GM18867 (cell line): ENCODE measurements at regions not wholly inside any gene's neighbourhood (a gene's known extent, or its start where the extent isn't known, plus 50 kb on each side); places are given as distances from the start of the nearest gene placed in this dataset.
A peak's percentile ranks its signal among the peaks of the same experiment; 100 is the strongest.

Experiments used
- ATAC-seq: cut with Tn5 transposase; IDR thresholded peaks from one replicate; pipeline ENCODE4 v1.9.1; 2021; ENCODE audit warnings: mild to moderate bottlenecking, moderate library complexity; ENCODE audit not compliant: unreplicated experiment

DNA sequence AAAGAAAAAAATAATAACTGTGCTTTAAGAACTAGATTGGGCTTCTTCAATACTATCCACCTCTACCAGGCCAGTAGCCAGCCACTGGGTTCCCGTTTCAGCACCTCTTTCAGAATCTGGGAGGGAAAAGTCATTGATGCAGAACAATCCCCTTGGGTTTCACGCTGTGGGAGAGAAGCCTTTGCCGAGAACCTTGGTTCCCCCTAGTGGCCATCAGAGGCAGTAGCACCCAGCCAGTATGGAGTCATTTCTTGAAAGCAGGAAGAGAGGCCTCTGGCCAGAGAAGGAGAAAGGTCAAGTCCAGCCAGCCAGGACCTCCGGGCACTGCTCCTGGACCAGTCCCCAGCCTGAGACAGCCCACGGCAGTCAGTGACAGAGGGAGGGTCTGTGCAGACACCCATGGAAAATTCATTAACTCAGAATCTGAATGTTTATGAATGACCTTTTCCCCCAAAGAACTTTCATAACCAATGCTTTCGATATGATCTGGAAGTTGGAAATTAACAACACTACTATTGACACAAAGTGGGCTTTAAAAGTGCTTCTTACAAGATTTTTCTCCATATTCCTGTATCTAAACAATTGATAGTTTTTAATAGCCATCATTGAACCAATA is 51.2 kb upstream of the CDH5 start:
- peak; percentile 98 for ATAC-seq

DNA sequence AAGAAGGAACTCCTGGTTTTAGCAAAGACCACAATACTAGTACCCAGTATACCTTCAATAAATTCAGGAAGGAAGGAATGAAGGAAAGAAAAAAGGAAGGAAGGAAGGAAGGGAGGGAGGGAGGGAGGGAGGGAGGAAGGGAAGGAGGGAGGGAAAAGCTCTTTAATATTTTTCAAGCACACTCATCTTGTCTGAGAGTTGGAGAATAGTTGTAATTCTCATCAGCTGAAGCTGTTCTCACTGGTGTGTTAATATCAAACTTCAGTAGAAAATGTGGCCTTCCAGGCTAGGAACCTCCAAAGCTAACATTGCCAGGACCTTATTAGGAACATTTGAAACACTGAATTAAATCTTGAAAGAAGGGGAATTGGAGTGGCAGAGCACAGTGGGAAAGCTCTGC is 55.2 kb upstream of the CDH5 start:
- no peak for ATAC-seq

GRCh38 chr16:66309215-66309807 is 57.2 kb upstream of the CDH5 start:
- no peak for ATAC-seq

- no peak for ATAC-seq
Measured at GRCh38 chr16:66308096-66308495, 58.4 kb upstream of the CDH5 start.

DNA sequence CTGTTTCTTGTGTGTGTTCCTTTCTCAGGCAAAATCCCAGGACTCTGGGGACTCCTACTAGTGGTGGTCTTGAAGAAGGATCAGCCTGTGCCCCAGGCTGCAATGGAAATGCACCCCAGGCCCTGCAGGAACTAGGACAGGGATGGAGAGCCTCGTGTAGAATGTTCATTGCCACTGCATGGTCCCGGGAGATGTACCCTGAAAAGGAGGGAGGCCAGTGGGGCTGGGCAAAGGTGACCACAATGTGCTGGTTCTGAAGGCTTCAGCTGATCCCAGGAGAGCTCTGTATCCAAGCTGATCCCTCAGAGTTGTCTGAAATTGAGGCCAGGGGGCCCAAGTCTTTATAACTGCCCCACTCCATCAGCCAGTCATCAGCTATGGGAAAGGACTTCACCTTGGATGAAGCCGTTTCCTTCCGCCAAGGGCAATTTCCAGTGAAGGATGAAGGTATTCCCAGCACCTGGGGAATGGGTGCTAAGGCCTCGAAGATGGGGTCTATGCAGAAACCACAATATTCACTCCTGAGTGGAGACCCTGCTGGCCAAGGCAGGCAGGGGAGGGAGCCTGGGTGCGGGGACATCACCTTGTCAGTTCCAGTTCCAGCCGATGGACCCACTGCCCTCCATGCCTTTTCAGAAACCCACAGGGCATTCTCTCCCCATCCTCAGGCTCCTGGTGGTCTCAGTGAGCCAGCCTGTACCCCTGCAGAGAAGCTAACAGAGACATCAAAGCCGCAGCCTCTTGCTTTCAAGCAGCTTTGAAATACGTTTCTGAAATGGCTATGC is 59.9 kb upstream of the CDH5 start:
- no peak for ATAC-seq

DNA sequence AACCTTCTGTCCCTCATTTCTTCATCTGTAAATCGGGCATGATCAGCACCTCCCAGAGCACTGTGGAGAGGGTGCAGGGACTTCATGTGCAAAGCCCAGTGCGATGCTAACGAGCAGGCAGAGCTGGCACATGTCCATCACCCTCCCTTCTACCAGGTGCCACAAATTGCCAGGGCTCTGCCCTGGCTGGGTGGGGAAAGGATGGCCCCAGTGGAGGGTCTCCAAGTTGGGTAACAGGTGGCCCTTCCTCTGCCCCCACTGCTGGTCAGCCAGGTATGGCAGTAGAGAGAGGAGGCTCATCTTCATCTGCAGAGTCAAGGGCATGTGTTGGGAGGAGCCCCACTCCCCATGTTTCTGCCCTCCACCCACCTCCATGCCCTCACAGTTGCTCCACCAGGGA is 61.5 kb upstream of the CDH5 start:
- ATAC-seq, result no peak

DNA sequence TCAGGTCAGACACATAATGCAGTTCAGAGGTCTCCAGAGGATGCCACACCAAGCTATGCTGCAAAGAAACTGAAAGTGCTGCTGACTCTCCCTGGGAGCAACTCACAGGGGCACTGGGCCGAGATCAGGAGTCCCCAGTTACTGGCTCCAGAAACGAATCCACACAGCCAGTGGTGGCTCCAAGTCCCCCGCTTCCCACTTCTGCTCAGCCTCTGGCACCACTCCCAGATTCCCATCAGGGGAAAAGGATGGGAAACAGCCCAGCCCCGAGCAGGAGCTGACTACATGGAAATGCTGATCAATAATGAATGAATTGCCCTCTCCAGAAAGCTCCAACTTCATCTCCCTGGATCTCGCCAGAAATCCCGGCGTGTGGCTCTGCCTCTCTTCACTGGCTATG is 62.3 kb upstream of the CDH5 start:
- ATAC-seq, result no peak

DNA sequence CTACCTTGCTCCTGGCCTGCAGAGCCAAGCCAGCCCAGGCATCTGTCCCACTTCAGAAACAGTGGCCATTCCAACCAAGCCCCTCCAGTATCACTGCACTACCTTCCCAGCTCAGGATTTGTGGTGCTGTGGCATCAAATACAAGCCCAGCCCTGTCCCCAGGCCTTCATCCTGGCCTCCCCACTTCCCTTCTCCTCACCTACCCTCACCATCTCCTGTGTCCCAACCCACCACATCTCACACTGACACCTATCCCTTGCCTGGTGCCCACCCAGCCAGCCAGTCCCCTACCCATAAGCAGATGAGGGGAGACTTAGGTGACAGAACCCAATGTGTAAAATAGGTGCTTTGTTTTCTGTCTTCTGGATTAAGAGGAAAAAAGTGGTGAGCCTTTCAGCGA is 66.0 kb upstream of the CDH5 start:
- ATAC-seq, result no peak

- ATAC-seq, result no peak
Measured at GRCh38 chr16:66300037-66300436, 66.5 kb upstream of the CDH5 start.

GRCh38 chr16:66299349-66299748 is 67.1 kb upstream of the CDH5 start:
- ATAC-seq, result no peak

DNA sequence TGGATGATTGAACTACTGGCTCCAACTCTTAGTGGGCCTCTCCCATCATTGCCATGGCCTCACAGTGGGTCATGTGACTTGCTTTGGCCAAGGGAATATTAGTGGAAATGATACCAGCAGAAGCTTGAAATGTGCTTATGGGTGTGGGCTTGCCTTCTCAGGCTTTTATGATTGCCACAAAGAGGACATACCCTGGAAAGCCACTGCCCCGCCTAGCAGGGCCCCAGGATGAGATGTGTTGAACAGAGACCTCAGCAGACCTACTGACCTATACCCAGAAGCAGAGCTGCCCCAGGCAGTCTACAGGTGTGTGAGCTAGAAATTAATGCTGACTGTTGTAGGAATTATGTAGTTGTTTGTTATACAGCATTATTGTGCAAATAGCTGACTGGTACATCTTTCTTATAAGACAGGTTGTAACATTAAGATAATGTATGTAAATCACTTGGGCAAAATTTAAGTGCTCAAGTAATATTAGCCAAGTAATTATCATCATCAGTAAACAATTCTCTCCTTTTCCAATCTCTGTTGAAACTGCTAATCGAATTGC is 67.8 kb upstream of the CDH5 start:
- no peak for ATAC-seq

- no peak for ATAC-seq
Measured at GRCh38 chr16:66298006-66298405, 68.5 kb upstream of the CDH5 start.

- ATAC-seq, result no peak
Measured at GRCh38 chr16:66296591-66296990, 69.9 kb upstream of the CDH5 start.

DNA sequence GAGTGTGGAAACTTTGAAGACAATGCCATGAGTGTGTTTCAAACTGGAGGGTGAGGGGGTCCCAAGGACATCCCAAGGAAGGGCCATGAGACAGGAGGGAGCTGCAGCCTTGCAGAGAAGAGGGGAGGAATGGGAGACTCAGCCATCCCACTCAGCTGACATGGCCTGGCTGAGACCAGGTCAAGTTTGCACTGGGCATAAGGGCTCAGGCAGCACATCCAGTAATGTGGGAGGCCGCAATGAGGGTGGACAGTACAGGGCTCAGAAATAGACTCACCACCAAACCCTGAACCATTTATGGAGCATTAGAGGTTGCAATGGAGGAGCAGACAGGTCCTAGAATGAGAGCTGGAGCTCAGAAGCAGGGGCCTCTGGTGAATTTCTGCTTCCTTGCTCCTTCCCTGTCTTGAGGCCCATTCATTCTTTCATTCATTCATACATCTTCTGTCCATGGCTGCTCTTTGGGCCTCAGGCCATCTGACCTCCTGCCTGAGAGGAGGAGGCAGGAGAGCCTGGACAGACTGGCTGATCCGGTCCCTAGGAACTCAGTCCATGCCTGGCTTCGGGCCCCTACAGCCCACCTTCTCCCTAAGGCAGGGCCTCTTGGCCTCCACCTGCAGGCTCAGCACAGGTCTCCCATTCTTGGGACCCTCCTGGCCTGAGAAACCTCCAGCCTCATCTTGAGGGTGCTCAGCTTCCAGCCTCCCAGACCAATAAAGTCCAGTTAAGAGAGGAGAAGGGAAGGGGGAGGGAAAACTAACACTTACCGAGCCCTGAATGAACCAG is 70.5 kb upstream of the CDH5 start:
- no peak for ATAC-seq

DNA sequence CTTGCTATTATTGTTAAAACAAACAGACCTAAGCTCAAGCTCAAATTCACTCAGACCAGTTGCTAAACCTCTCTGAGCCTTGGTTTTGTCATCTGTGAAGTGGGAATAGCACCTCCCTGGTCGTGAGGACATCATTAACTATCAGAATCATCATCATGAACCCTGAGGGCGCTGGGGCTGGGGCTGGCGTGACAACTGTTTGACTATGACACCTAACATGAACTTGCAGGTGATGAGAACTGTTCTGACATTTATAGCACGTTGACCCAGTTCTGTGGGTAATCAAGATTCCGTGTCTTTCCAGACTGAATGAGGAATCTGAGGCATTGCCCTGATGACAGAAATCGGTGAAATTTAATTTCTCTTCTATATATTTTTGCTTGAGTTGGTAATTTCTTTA is 71.3 kb upstream of the CDH5 start:
- ATAC-seq, result no peak

GRCh38 chr16:66294507-66294906 is 72.0 kb upstream of the CDH5 start:
- no peak for ATAC-seq

- ATAC-seq, result no peak
Measured at GRCh38 chr16:66293932-66294331, 72.6 kb upstream of the CDH5 start.

DNA sequence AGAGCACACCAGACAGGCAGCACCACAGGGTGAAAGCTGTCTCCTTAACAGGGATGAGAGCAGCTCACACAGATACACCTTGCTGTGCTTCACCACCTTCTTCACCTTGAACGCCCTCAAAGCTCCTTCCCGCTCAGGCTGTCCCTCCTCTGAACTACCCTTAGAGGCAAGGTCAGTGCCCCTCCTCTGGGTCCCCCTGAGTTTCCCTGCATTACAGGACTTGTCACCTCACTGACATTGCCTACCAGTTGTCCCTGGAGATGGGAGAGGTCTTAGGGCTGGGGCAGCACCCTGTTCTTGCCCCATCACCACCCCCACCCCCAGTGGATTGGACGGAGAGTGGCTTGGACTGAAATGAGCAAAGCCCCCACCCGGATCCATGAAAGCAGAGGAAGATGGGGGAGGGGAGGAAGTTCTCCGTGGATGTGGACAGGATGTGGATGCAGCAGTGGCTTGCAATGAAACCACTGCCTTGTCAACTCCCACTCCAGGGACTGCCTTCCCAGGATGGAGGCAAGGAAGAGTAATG is 73.2 kb upstream of the CDH5 start:
- no peak for ATAC-seq

DNA sequence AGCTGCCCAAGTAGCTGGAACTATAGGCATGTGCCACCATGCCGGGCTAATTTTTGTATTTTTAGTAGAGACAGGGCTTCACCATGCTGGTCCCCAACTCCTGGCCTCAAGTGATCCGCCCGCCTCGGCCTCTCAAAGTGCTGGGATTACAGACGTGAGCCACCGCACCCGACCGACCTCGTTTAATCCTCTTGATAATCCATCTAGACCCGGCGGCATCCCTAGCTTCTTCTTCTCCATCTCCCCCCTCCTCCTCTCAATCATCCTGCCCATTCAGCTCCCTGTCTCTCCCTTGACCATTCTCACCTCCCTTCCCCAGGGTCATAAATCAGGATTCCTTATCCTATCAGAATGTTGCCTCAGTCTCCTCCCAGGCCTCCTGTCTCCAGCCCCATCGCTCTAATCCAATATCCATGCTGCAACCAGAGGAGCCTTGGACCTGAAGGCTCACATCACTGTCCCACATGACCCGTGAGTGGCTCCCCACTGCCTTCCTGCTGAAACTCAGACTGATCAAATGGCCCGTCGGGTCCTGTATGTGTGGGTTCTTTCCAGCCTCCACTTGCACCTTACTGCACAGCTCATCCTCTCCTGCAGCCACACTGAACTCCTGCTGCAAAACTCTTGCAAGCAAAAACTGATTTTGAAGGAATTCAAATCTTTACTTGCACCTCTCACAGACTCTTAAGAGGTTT is 74.1 kb upstream of the CDH5 start:
- no peak for ATAC-seq

GRCh38 chr16:66291833-66292232 is 74.7 kb upstream of the CDH5 start:
- no peak for ATAC-seq
